ENCODE measurements at regions not wholly inside any gene's neighbourhood (a gene's known extent, or its start where the extent isn't known, plus 50 kb on each side); places are given as distances from the start of the nearest gene placed in this dataset.

GRCh38 chr10:117921421-117921820 lies 125.3 kb downstream of the RAB11FIP2 start:
- Histone ChIP-seq H3K9me3 (ENCODE audit: control insufficient read depth in 2 of 3, insufficient read depth in 1 of 3, low read length in 3 of 3) (no peaks in the 10 kb centered on the region), H3K9ac (ENCODE audit: low read length in 3 of 3) (no peak overlapping the region), H3K27me3 (ENCODE audit: control insufficient read depth, insufficient read depth, low read length) (no peaks in the 10 kb centered on the region), H3K27ac (ENCODE audit: low read depth in 2 of 2, low read length in 2 of 2) (no peak overlapping the region), H3K4me3 (ENCODE audit: low read length in 3 of 3) (no peak overlapping the region), H3K36me3 (ENCODE audit: control insufficient read depth in 2 of 3, insufficient read depth in 3 of 3, low read length in 3 of 3) (no peaks in the 10 kb centered on the region), H3K4me1 (ENCODE audit: control insufficient read depth in 2 of 3, insufficient read depth in 2 of 3, low read depth in 1 of 3, low read length in 3 of 3) (no peaks in the 10 kb centered on the region)
- intact Hi-C loops (cut with DNase I) = no loop called here
- FAIRE-seq (no peak), DNase-seq (no peak)
- TF ChIP-seq CTCF (IDR thresholded peaks at IDR 0.05; ENCODE audit: borderline replicate concordance, extremely low read depth, insufficient read depth) = no peak

GRCh38 chr10:117924820-117925219 lies 121.9 kb downstream of the RAB11FIP2 start:
- DNase-seq = no peak
- H3K27me3 ChIP-seq (ENCODE audit: control insufficient read depth, insufficient read depth, low read length) = no peaks in the 10 kb centered on the region
- H3K27ac ChIP-seq (ENCODE audit: low read depth in 2 of 2, low read length in 2 of 2) = no peak overlapping the region
- no peaks in the 10 kb centered on the region for H3K9me3 ChIP-seq (ENCODE audit: control insufficient read depth in 2 of 3, insufficient read depth in 1 of 3, low read length in 3 of 3)
- no peaks in the 10 kb centered on the region for H3K36me3 ChIP-seq (ENCODE audit: control insufficient read depth in 2 of 3, insufficient read depth in 3 of 3, low read length in 3 of 3)
- intact Hi-C loops (cut with DNase I) = no loop called here
- no peak for FAIRE-seq
- H3K4me1 ChIP-seq (ENCODE audit: control insufficient read depth in 2 of 3, insufficient read depth in 2 of 3, low read depth in 1 of 3, low read length in 3 of 3) = no peaks in the 10 kb centered on the region
- TF ChIP-seq CTCF (IDR thresholded peaks at IDR 0.05; ENCODE audit: borderline replicate concordance, extremely low read depth, insufficient read depth) = no peak
- no peak overlapping the region for H3K9ac ChIP-seq (ENCODE audit: low read length in 3 of 3)
- H3K4me3 ChIP-seq (ENCODE audit: low read length in 3 of 3) = no peak overlapping the region

GRCh38 chr10:117925369-117925768 lies 121.4 kb downstream of the RAB11FIP2 start:
- Histone ChIP-seq H3K4me1 (ENCODE audit: control insufficient read depth in 2 of 3, insufficient read depth in 2 of 3, low read depth in 1 of 3, low read length in 3 of 3) (no peaks in the 10 kb centered on the region), H3K27me3 (ENCODE audit: control insufficient read depth, insufficient read depth, low read length) (no peaks in the 10 kb centered on the region), H3K4me3 (ENCODE audit: low read length in 3 of 3) (no peak overlapping the region), H3K9ac (ENCODE audit: low read length in 3 of 3) (no peak overlapping the region), H3K36me3 (ENCODE audit: control insufficient read depth in 2 of 3, insufficient read depth in 3 of 3, low read length in 3 of 3) (no peaks in the 10 kb centered on the region), H3K27ac (ENCODE audit: low read depth in 2 of 2, low read length in 2 of 2) (no peak overlapping the region), H3K9me3 (ENCODE audit: control insufficient read depth in 2 of 3, insufficient read depth in 1 of 3, low read length in 3 of 3) (no peaks in the 10 kb centered on the region)
- no peak for DNase-seq
- intact Hi-C loops (cut with DNase I) = no loop called here
- FAIRE-seq = no peak
- TF ChIP-seq CTCF (IDR thresholded peaks at IDR 0.05; ENCODE audit: borderline replicate concordance, extremely low read depth, insufficient read depth) = no peak

GRCh38 chr10:117926491-117926890 lies 120.2 kb downstream of the RAB11FIP2 start:
- H3K36me3 ChIP-seq (ENCODE audit: control insufficient read depth in 2 of 3, insufficient read depth in 3 of 3, low read length in 3 of 3) = no peaks in the 10 kb centered on the region
- no peaks in the 10 kb centered on the region for H3K4me1 ChIP-seq (ENCODE audit: control insufficient read depth in 2 of 3, insufficient read depth in 2 of 3, low read depth in 1 of 3, low read length in 3 of 3)
- no peak overlapping the region for H3K27ac ChIP-seq (ENCODE audit: low read depth in 2 of 2, low read length in 2 of 2)
- FAIRE-seq (no peak), DNase-seq (no peak)
- no peaks in the 10 kb centered on the region for H3K9me3 ChIP-seq (ENCODE audit: control insufficient read depth in 2 of 3, insufficient read depth in 1 of 3, low read length in 3 of 3)
- TF ChIP-seq CTCF (IDR thresholded peaks at IDR 0.05; ENCODE audit: borderline replicate concordance, extremely low read depth, insufficient read depth) = no peak
- H3K4me3 ChIP-seq (ENCODE audit: low read length in 3 of 3) = no peak overlapping the region
- H3K9ac ChIP-seq (ENCODE audit: low read length in 3 of 3) = no peak overlapping the region
- H3K27me3 ChIP-seq (ENCODE audit: control insufficient read depth, insufficient read depth, low read length) = no peaks in the 10 kb centered on the region
- intact Hi-C loops (cut with DNase I) = no loop called here
